ENCODE measurements at regions not wholly inside any gene's neighbourhood (a gene's known extent, or its start where the extent isn't known, plus 50 kb on each side); places are given as distances from the start of the nearest gene placed in this dataset.

GRCh38 chr11:95435192-95435591 lies 204.2 kb upstream of the SESN3 start:
- H3K36me3 ChIP-seq (ENCODE audit: control insufficient read depth in 2 of 2, insufficient read depth in 2 of 2, low read length in 2 of 2), result no peaks in the 10 kb centered on the region
- no peaks in the 10 kb centered on the region for H3K9me3 ChIP-seq (ENCODE audit: control insufficient read depth in 2 of 2, low read length in 2 of 2)
- H3K27me3 ChIP-seq (ENCODE audit: control insufficient read depth in 1 of 2, insufficient read depth in 2 of 2, low read length in 2 of 2), result no peaks in the 10 kb centered on the region
- H3K4me3 ChIP-seq (ENCODE audit: low read length in 2 of 2), result no peak overlapping the region
- H3K9ac ChIP-seq (ENCODE audit: low read length in 2 of 2), result no peak overlapping the region
- no peak overlapping the region for H3K27ac ChIP-seq (ENCODE audit: low read length)
- H3K4me1 ChIP-seq (ENCODE audit: control insufficient read depth, insufficient read depth, low read length), result no peaks in the 10 kb centered on the region

GRCh38 chr11:95434489-95435057 lies 203.6 kb upstream of the SESN3 start:
- no peaks in the 10 kb centered on the region for H3K36me3 ChIP-seq (ENCODE audit: control insufficient read depth in 2 of 2, insufficient read depth in 2 of 2, low read length in 2 of 2)
- H3K27ac ChIP-seq (ENCODE audit: low read length), result no peak overlapping the region
- H3K27me3 ChIP-seq (ENCODE audit: control insufficient read depth in 1 of 2, insufficient read depth in 2 of 2, low read length in 2 of 2), result no peaks in the 10 kb centered on the region
- no peaks in the 10 kb centered on the region for H3K4me1 ChIP-seq (ENCODE audit: control insufficient read depth, insufficient read depth, low read length)
- H3K4me3 ChIP-seq (ENCODE audit: low read length in 2 of 2), result no peak overlapping the region
- H3K9ac ChIP-seq (ENCODE audit: low read length in 2 of 2), result no peak overlapping the region
- H3K9me3 ChIP-seq (ENCODE audit: control insufficient read depth in 2 of 2, low read length in 2 of 2), result no peaks in the 10 kb centered on the region

GRCh38 chr11:95434009-95434408 lies 203.0 kb upstream of the SESN3 start:
- no peaks in the 10 kb centered on the region for H3K36me3 ChIP-seq (ENCODE audit: control insufficient read depth in 2 of 2, insufficient read depth in 2 of 2, low read length in 2 of 2)
- H3K4me3 ChIP-seq (ENCODE audit: low read length in 2 of 2), result no peak overlapping the region
- no peaks in the 10 kb centered on the region for H3K4me1 ChIP-seq (ENCODE audit: control insufficient read depth, insufficient read depth, low read length)
- H3K27me3 ChIP-seq (ENCODE audit: control insufficient read depth in 1 of 2, insufficient read depth in 2 of 2, low read length in 2 of 2), result no peaks in the 10 kb centered on the region
- no peaks in the 10 kb centered on the region for H3K9me3 ChIP-seq (ENCODE audit: control insufficient read depth in 2 of 2, low read length in 2 of 2)
- no peak overlapping the region for H3K9ac ChIP-seq (ENCODE audit: low read length in 2 of 2)
- no peak overlapping the region for H3K27ac ChIP-seq (ENCODE audit: low read length)

- Histone ChIP-seq H3K4me3 (ENCODE audit: low read length in 2 of 2) (no peak overlapping the region), H3K27ac (ENCODE audit: low read length) (no peak overlapping the region), H3K27me3 (ENCODE audit: control insufficient read depth in 1 of 2, insufficient read depth in 2 of 2, low read length in 2 of 2) (no peaks in the 10 kb centered on the region), H3K9ac (ENCODE audit: low read length in 2 of 2) (no peak overlapping the region), H3K36me3 (ENCODE audit: control insufficient read depth in 2 of 2, insufficient read depth in 2 of 2, low read length in 2 of 2) (no peaks in the 10 kb centered on the region), H3K4me1 (ENCODE audit: control insufficient read depth, insufficient read depth, low read length) (no peaks in the 10 kb centered on the region), H3K9me3 (ENCODE audit: control insufficient read depth in 2 of 2, low read length in 2 of 2) (no peaks in the 10 kb centered on the region)
Measured at GRCh38 chr11:95432714-95433503, 201.9 kb upstream of the SESN3 start.

- H3K9me3 ChIP-seq (ENCODE audit: control insufficient read depth in 2 of 2, low read length in 2 of 2), result no peaks in the 10 kb centered on the region
- H3K9ac ChIP-seq (ENCODE audit: low read length in 2 of 2), result no peak overlapping the region
- H3K27ac ChIP-seq (ENCODE audit: low read length), result no peak overlapping the region
- H3K4me3 ChIP-seq (ENCODE audit: low read length in 2 of 2), result no peak overlapping the region
- H3K36me3 ChIP-seq (ENCODE audit: control insufficient read depth in 2 of 2, insufficient read depth in 2 of 2, low read length in 2 of 2), result no peaks in the 10 kb centered on the region
- no peaks in the 10 kb centered on the region for H3K4me1 ChIP-seq (ENCODE audit: control insufficient read depth, insufficient read depth, low read length)
- H3K27me3 ChIP-seq (ENCODE audit: control insufficient read depth in 1 of 2, insufficient read depth in 2 of 2, low read length in 2 of 2), result no peaks in the 10 kb centered on the region
Measured at GRCh38 chr11:95429376-95429907, 198.4 kb upstream of the SESN3 start.

GRCh38 chr11:95426823-95427462 lies 195.9 kb upstream of the SESN3 start:
- Histone ChIP-seq H3K36me3 (ENCODE audit: control insufficient read depth in 2 of 2, insufficient read depth in 2 of 2, low read length in 2 of 2) (no peaks in the 10 kb centered on the region), H3K4me3 (ENCODE audit: low read length in 2 of 2) (no peak overlapping the region), H3K27ac (ENCODE audit: low read length) (no peak overlapping the region), H3K27me3 (ENCODE audit: control insufficient read depth in 1 of 2, insufficient read depth in 2 of 2, low read length in 2 of 2) (no peaks in the 10 kb centered on the region), H3K9ac (ENCODE audit: low read length in 2 of 2) (no peak overlapping the region), H3K9me3 (ENCODE audit: control insufficient read depth in 2 of 2, low read length in 2 of 2) (no peaks in the 10 kb centered on the region), H3K4me1 (ENCODE audit: control insufficient read depth, insufficient read depth, low read length) (no peaks in the 10 kb centered on the region)

- Histone ChIP-seq H3K36me3 (ENCODE audit: control insufficient read depth in 2 of 2, insufficient read depth in 2 of 2, low read length in 2 of 2) (no peaks in the 10 kb centered on the region), H3K27ac (ENCODE audit: low read length) (no peak overlapping the region), H3K27me3 (ENCODE audit: control insufficient read depth in 1 of 2, insufficient read depth in 2 of 2, low read length in 2 of 2) (no peaks in the 10 kb centered on the region), H3K9me3 (ENCODE audit: control insufficient read depth in 2 of 2, low read length in 2 of 2) (no peaks in the 10 kb centered on the region), H3K4me1 (ENCODE audit: control insufficient read depth, insufficient read depth, low read length) (peaks cover 11% of the 10 kb centered on the region), H3K9ac (ENCODE audit: low read length in 2 of 2) (no peak overlapping the region), H3K4me3 (ENCODE audit: low read length in 2 of 2) (no peak overlapping the region)
Measured at GRCh38 chr11:95419915-95420314, 188.9 kb upstream of the SESN3 start.

- Histone ChIP-seq H3K4me1 (ENCODE audit: control insufficient read depth, insufficient read depth, low read length) (peaks cover 11% of the 10 kb centered on the region), H3K9me3 (ENCODE audit: control insufficient read depth in 2 of 2, low read length in 2 of 2) (no peaks in the 10 kb centered on the region), H3K9ac (ENCODE audit: low read length in 2 of 2) (no peak overlapping the region), H3K27me3 (ENCODE audit: control insufficient read depth in 1 of 2, insufficient read depth in 2 of 2, low read length in 2 of 2) (no peaks in the 10 kb centered on the region), H3K4me3 (ENCODE audit: low read length in 2 of 2) (no peak overlapping the region), H3K27ac (ENCODE audit: low read length) (no peak overlapping the region), H3K36me3 (ENCODE audit: control insufficient read depth in 2 of 2, insufficient read depth in 2 of 2, low read length in 2 of 2) (no peaks in the 10 kb centered on the region)
Measured at GRCh38 chr11:95418916-95419315, 187.9 kb upstream of the SESN3 start.

GRCh38 chr11:95417832-95418231 lies 186.8 kb upstream of the SESN3 start:
- H3K27ac ChIP-seq (ENCODE audit: low read length), result no peak overlapping the region
- no peak overlapping the region for H3K9ac ChIP-seq (ENCODE audit: low read length in 2 of 2)
- no peaks in the 10 kb centered on the region for H3K9me3 ChIP-seq (ENCODE audit: control insufficient read depth in 2 of 2, low read length in 2 of 2)
- no peaks in the 10 kb centered on the region for H3K36me3 ChIP-seq (ENCODE audit: control insufficient read depth in 2 of 2, insufficient read depth in 2 of 2, low read length in 2 of 2)
- H3K4me1 ChIP-seq (ENCODE audit: control insufficient read depth, insufficient read depth, low read length), result peaks cover 11% of the 10 kb centered on the region
- no peaks in the 10 kb centered on the region for H3K27me3 ChIP-seq (ENCODE audit: control insufficient read depth in 1 of 2, insufficient read depth in 2 of 2, low read length in 2 of 2)
- H3K4me3 ChIP-seq (ENCODE audit: low read length in 2 of 2), result no peak overlapping the region

- H3K4me3 ChIP-seq (ENCODE audit: low read length in 2 of 2), result no peak overlapping the region
- peak overlapping the region; percentile 11 for H3K27ac ChIP-seq (ENCODE audit: low read length)
- H3K9me3 ChIP-seq (ENCODE audit: control insufficient read depth in 2 of 2, low read length in 2 of 2), result no peaks in the 10 kb centered on the region
- no peaks in the 10 kb centered on the region for H3K27me3 ChIP-seq (ENCODE audit: control insufficient read depth in 1 of 2, insufficient read depth in 2 of 2, low read length in 2 of 2)
- H3K9ac ChIP-seq (ENCODE audit: low read length in 2 of 2), result no peak overlapping the region
- H3K4me1 ChIP-seq (ENCODE audit: control insufficient read depth, insufficient read depth, low read length), result peaks cover 11% of the 10 kb centered on the region
- H3K36me3 ChIP-seq (ENCODE audit: control insufficient read depth in 2 of 2, insufficient read depth in 2 of 2, low read length in 2 of 2), result no peaks in the 10 kb centered on the region
Measured at GRCh38 chr11:95415837-95416304, 184.9 kb upstream of the SESN3 start.
